Peyer's patch (tissue), 4 donors: ENCODE measurements at regions not wholly inside any gene's neighbourhood (a gene's known extent, or its start where the extent isn't known, plus 50 kb on each side); places are given as distances from the start of the nearest gene placed in this dataset.
A peak's percentile ranks its signal among the peaks of the same experiment; 100 is the strongest.

Source experiments
- DNase-seq, 3 donors: peaks; one replicate each; pipeline ENCODE4 v3.0.0-alpha.2; 2017 to 2019
- H3K27ac ChIP-seq, 4 donors: fragments of 200-600 bp; sonication (generic); one replicate each; pipeline ENCODE4 v1.5.1; 2016 to 2019
- H3K27me3 ChIP-seq, 2 donors: fragments of 200-600 bp; sonication (generic); one replicate each; pipeline ENCODE4 v1.5.1; 2019
- H3K36me3 ChIP-seq, 3 donors: fragments of 200-600 bp; sonication (generic); one replicate each; pipeline ENCODE4 v1.5.1; 2016 to 2019
- H3K4me1 ChIP-seq, 4 donors: fragments of 200-600 bp; sonication (generic); one replicate each; pipeline ENCODE4 v1.5.1; 2016 to 2019
- H3K4me3 ChIP-seq, 4 donors: fragments of 200-600 bp; sonication (generic); 1 replicate in 3 of 4; 2 replicates in 1 of 4; pipeline ENCODE4 v1.5.1; 2016 to 2019; ENCODE audit warnings: mild to moderate bottlenecking in 1 of 4
- H3K9me3 ChIP-seq, 4 donors: fragments of 200-600 bp; sonication (generic); one replicate each; pipeline ENCODE4 v1.5.1; 2016 to 2019; ENCODE audit warnings: mild to moderate bottlenecking in 1 of 4
- CTCF ChIP-seq, 6 experiments: fragments of 450-650 bp in 4 of 6; fragments of 200-600 bp in 2 of 6; sonication (generic) in 1 of 6; IDR thresholded peaks; one replicate each; pipeline ENCODE4 v1.5.1; 2017 to 2019; ENCODE audit warnings: antibody characterized with exemption in 6 of 6, mild to moderate bottlenecking in 3 of 6, moderate library complexity in 1 of 6
- POLR2A ChIP-seq, 2 donors: fragments of 450-650 bp; IDR thresholded peaks; one replicate each; pipeline ENCODE4 v1.5.1; 2017; ENCODE audit warnings: antibody characterized with exemption in 2 of 2, mild to moderate bottlenecking in 2 of 2, moderate library complexity in 2 of 2

GRCh38 chr13:109684824-109685202 lies 101.6 kb downstream of the IRS2 start:
- DNase-seq = peak in 2 of 3 donors; percentile 56 to 67
- no peaks in the 10 kb centered on the region for H3K27me3 ChIP-seq

GRCh38 chr13:109684084-109684823 lies 102.1 kb downstream of the IRS2 start:
- no peaks in the 10 kb centered on the region for H3K9me3 ChIP-seq
- H3K4me3 ChIP-seq = peak overlapping the region in 2 of 4 donors; percentile 9 to 34
- H3K27ac ChIP-seq = peak overlapping the region in 3 of 4 donors; percentile 11 to 91 (median 71)
- TF ChIP-seq POLR2A (IDR thresholded peaks at IDR 0.05) = no peak
- no peak for TF ChIP-seq CTCF (IDR thresholded peaks at IDR 0.05)
- DNase-seq = peak in 1 of 3 donors; percentile 57
- peaks cover 0 to 36% (median 2%) of the 10 kb centered on the region in 4 donors for H3K4me1 ChIP-seq
- H3K36me3 ChIP-seq = no peaks in the 10 kb centered on the region
- H3K27me3 ChIP-seq = no peaks in the 10 kb centered on the region

More at GRCh38 chr13:109684824-109685202, 101.6 kb downstream of the IRS2 start:
- Histone ChIP-seq H3K4me1 (peaks cover 0 to 36% (median 2%) of the 10 kb centered on the region in 4 donors), H3K9me3 (no peaks in the 10 kb centered on the region), H3K27ac (peak overlapping the region in 3 of 4 donors; percentile 11 to 91 (median 71)), H3K4me3 (peak overlapping the region in 2 of 4 donors; percentile 9 to 34), H3K36me3 (no peaks in the 10 kb centered on the region)
- TF ChIP-seq POLR2A (IDR thresholded peaks at IDR 0.05) (peak in 1 of 2 donors; percentile 16), CTCF (IDR thresholded peaks at IDR 0.05) (no peak)

- Histone ChIP-seq H3K36me3 (no peaks in the 10 kb centered on the region), H3K27ac (no peak overlapping the region), H3K4me1 (peaks cover 0 to 28% (median 2%) of the 10 kb centered on the region in 4 donors), H3K27me3 (no peaks in the 10 kb centered on the region), H3K9me3 (no peaks in the 10 kb centered on the region), H3K4me3 (no peak overlapping the region)
- DNase-seq = no peak
- TF ChIP-seq POLR2A (IDR thresholded peaks at IDR 0.05) (no peak), CTCF (IDR thresholded peaks at IDR 0.05) (no peak)
Observed at GRCh38 chr13:109682534-109683244, 103.7 kb downstream of the IRS2 start.

- DNase-seq = no peak
- no peak overlapping the region for H3K27ac ChIP-seq
- no peaks in the 10 kb centered on the region for H3K9me3 ChIP-seq
- H3K4me3 ChIP-seq = no peak overlapping the region
- TF ChIP-seq CTCF (IDR thresholded peaks at IDR 0.05) (no peak), POLR2A (IDR thresholded peaks at IDR 0.05) (no peak)
- H3K36me3 ChIP-seq = no peaks in the 10 kb centered on the region
- H3K4me1 ChIP-seq = peaks cover 0 to 15% (median 0%) of the 10 kb centered on the region in 4 donors
- no peaks in the 10 kb centered on the region for H3K27me3 ChIP-seq
Observed at GRCh38 chr13:109680930-109681329, 105.5 kb downstream of the IRS2 start.

GRCh38 chr13:109680288-109680687 lies 106.1 kb downstream of the IRS2 start:
- Histone ChIP-seq H3K4me3 (no peak overlapping the region), H3K27ac (no peak overlapping the region), H3K36me3 (no peaks in the 10 kb centered on the region), H3K4me1 (peaks cover 0 to 10% (median 0%) of the 10 kb centered on the region in 4 donors), H3K27me3 (no peaks in the 10 kb centered on the region), H3K9me3 (no peaks in the 10 kb centered on the region)
- TF ChIP-seq POLR2A (IDR thresholded peaks at IDR 0.05) (no peak), CTCF (IDR thresholded peaks at IDR 0.05) (no peak)
- DNase-seq = no peak
